ENCODE measurements at regions not wholly inside any gene's neighbourhood (a gene's known extent, or its start where the extent isn't known, plus 50 kb on each side); places are given as distances from the start of the nearest gene placed in this dataset.

- no peak for DNase-seq
These were observed 57.6 kb upstream of the MRPS22 start for GRCh38 chr3:139286241-139286640.

- no peak for DNase-seq
These were observed 57.0 kb upstream of the MRPS22 start for GRCh38 chr3:139286825-139287224.

DNA sequence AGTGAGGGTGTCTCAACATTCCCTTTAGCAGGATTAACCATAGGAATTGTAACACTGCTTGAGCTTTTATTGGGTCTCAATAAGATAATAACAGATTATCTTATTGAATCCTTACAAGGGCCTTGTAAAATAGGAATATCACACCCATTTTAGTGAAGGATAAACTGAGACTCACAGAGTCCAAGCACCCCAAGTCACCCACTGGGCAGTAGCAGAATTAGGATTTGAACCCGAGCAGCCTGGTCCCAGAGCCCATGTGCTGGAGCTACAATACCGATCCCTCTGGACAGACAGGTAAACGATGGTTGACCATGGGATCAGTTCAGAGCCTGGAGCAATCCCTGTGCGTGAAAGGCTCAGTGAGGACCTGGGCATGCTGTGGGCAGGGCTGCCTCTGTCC lies 56.3 kb upstream of the MRPS22 start:
- DNase-seq: no peak

- DNase-seq: no peak
These were observed 55.5 kb upstream of the MRPS22 start for GRCh38 chr3:139288266-139288821.

DNA sequence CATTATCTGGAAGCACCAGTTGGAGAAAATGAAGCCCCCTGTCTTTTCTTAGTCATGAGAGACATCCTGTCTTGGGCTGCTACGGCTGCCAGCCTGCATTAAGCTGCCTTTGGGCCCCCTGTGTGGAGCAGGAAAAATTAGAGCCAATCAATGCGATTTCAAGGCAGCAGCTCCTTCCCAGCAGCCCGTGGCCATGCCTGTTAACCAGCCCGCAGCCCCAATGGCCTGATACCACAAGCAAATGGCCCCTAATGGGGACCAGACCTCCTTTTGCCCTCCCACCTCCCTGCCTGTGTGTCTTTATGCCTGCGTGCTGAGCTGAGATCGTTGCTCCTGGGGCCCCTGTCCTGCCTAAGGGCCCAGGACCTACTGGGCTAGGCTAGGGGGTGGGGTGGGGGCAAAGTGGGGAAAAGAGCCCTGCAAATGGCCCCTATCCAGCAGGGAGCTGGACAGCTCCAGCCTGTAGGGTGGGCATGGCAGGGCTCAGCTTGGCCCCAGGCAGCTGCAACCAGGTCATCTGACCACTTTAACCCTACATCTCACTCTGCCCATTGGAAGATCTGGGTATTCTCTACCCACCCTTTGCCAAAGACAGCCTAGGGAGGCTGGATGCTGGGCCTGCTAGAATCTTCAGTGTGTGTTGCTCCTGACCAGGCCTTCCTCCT lies 53.8 kb upstream of the MRPS22 start:
- DNase-seq: no peak

DNA sequence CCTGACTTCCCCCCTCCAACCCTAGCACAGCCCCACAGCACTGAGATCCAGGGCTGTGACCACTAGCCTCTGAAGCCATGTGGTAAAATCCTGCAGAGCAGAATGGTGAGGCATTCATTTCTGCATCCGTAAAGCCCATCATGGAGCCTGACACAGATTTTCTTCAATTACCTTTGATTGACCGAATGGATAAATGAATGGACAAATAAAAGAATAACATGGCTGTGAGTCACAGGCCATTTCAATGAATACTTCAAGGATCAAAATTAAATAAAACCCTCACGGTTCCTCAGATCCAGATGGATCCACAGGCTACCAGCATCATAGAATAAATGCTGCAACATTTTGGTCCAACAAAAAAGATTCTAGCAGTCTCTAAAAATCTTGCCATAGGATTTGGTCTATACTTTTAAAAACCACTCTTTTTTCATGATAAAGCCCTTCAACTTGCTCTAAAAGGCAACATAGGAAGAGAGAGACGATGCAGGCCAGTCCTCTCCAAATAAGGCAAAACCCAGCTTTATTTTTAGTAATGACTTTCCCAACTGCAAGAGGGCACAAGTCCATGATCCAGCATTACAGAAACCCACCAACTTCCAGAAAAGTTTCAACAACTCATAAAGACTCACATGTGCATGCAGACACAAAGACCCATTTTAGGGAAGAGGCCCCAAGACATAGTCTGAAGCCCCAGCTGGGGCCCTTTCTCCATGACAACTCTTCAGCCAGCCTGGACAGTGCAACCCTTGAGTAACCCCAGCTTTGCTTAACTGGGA lies 52.4 kb upstream of the MRPS22 start:
- DNase-seq: no peak

DNA sequence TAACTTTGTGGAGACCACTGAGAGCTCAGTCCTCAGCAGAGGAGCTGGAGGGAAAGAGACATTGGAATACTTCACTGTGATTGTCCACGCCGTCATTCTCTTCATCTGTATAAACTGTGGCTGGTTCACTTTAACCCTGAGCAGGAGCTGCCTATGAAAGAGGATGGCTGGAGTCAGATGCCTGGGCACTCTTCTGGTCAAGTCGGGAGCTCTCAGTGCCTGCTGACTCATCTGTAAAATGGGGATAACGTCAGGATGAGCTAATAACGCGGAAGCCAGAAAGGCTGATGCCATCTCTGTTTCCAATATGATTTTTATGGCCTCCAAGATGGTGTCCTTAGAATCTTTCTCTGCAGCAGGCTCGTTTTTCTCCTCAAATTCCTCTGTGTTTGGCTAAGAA lies 51.6 kb upstream of the MRPS22 start:
- no peak for DNase-seq

- no peak for DNase-seq
These were observed 50.8 kb upstream of the MRPS22 start for GRCh38 chr3:139292711-139293664.

GRCh38 chr3:139293665-139294023 lies 50.2 kb upstream of the MRPS22 start:
- no peak for DNase-seq
